ENCODE measurements at regions not wholly inside any gene's neighbourhood (a gene's known extent, or its start where the extent isn't known, plus 50 kb on each side); places are given as distances from the start of the nearest gene placed in this dataset.

DNA sequence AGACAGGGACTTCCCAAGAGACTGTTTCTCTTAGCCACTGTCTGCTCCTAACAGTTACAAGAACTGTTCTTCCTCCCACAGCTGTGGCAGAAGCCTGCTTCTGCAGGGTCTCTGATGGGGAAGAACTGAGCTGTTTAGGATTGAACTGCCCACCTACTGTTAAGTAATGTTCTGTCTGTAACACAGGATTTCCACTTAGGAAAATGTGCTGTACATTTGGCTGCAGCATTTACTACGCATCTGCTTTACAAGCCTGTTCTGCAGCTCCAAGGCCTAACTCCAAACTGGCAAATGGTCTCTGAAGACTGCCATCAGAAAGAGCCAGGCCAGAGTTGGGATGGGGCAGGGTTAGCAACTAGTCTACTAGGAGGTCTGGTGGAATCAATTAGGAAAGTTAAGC lies 87.8 kb upstream of the UPP2 start:
- no peak for DNase-seq (ENCODE audit: low read depth)
- in situ Hi-C loops (cut with HindIII; ENCODE audit: low pct_unique_long_range_greater_than_20kb, low sequenced_read_pairs): loop anchor here (25.0 kb wide), 1 partner anchor 227 kb away; no protein-coding TSS in a partner anchor

DNA sequence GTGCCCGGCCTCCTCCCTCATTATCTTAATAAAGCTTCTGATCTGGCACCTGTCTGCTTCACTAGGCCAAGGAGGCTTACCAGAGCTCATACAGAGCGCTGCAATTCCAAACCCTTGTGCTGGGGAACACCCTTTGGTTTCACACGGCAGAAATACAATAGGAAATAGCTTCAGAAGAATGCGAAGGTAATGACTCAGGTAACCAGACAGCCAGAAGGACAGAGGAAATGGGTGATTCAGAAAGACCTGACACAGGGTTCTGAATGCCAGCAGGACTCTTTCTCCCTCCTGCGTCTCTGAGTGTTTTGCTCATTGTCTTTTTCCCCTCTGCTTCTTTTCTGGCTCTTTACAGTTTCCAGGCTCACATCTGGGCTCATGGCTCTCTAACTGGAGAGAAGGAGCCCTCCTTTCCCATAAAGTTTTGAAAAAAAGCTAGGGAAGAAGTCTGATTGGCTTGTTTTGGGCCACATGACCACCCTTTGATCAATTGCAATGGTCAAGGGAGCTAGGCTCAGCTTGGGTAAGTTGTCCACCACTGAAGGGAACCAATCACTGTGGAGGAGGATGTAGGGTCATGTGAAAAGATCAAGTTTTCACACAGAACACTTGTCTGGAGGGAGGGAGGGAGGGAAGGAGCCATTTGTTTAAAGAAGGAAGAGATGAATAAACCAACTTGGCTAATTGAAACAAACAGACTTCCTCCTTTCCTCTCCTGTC lies 90.5 kb upstream of the UPP2 start:
- in situ Hi-C loops (cut with HindIII; ENCODE audit: low pct_unique_long_range_greater_than_20kb, low sequenced_read_pairs): loop anchor here (25.0 kb wide), 1 partner anchor 224 kb away; no protein-coding TSS in a partner anchor
- no peak for DNase-seq (ENCODE audit: low read depth)

- in situ Hi-C loops (cut with HindIII; ENCODE audit: low pct_unique_long_range_greater_than_20kb, low sequenced_read_pairs): loop anchor here (25.0 kb wide), 1 partner anchor 222 kb away; no protein-coding TSS in a partner anchor
- DNase-seq (ENCODE audit: low read depth): no peak
These were observed 92.3 kb upstream of the UPP2 start for GRCh38 chr2:158009399-158009798.

GRCh38 chr2:158006961-158007719 lies 94.5 kb upstream of the UPP2 start:
- DNase-seq (ENCODE audit: low read depth): no peak
- in situ Hi-C loops (cut with HindIII; ENCODE audit: low pct_unique_long_range_greater_than_20kb, low sequenced_read_pairs): loop anchor here (25.0 kb wide), 1 partner anchor 220 kb away; no protein-coding TSS in a partner anchor

DNA sequence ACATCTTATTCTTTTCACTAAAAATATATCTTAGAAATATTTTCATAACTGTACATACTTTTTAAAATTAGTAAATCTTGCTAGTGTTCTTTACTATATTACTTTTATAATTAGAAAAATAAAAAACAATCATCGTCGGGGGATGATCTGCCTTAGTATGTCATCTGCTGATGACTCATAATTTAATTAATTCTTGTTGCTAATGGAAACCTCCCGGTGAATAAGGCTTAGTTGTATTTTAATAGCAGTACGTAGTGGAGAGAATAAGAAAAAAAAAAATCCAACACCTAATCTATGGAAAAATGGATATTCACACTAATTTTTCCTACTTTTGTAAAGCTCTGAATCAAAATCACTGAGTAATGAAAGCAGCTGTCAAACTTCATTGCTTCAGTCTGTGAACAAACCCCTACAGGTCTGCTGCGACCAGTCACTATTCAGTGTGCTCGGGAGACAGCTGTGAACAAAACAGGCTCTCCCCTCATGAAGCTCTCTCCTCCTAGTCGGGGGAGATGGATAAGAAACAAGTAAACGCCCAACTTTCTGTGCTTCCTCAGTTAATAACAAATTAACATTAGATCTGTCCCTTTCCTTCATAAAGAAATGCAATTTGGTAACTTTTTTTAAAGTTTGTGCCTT lies 97.4 kb upstream of the UPP2 start:
- in situ Hi-C loops (cut with HindIII; ENCODE audit: low pct_unique_long_range_greater_than_20kb, low sequenced_read_pairs): loop anchor here (25.0 kb wide), 1 partner anchor 217 kb away; no protein-coding TSS in a partner anchor
- no peak for DNase-seq (ENCODE audit: low read depth)

DNA sequence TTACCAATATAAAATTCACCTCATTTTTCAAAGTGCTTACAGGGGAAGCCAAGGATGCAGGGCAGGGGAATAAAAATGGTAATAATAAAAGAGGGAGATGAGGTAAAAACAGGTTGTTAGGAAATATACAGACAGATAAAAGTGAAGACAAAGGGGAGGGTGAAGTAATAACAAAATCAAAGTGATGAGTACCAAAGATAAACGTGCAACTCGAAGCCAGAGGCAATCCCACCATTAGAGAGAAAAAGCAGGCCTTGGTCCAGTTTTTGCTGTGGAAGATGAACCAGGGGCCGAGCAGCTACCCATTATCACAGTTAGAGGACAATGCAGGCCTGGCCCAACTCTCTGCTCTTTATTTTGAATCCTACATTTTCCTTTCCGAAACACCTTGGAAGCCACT lies 99.6 kb upstream of the UPP2 start:
- in situ Hi-C loops (cut with HindIII; ENCODE audit: low pct_unique_long_range_greater_than_20kb, low sequenced_read_pairs): loop anchor here (25.0 kb wide), 1 partner anchor 215 kb away; no protein-coding TSS in a partner anchor
- no peak for DNase-seq (ENCODE audit: low read depth)

DNA sequence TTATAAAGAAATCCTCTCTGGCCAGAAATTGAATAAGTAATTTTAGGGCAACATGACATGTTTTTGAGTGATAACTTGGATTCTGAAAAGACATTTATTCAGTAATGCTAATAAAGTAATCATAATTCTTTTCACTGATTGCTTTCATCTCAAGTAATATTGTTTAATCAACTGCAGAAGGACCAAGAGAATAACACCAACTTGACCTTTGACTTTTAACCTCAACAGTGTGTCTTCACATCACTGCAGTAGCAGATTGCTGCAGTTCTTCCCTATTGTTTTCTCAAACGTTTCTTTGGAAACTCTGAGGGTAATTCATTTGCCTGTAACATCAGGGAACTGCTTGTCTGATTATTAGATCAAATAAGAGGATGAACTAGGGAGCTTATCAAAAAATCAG lies 104.9 kb upstream of the UPP2 start:
- DNase-seq (ENCODE audit: low read depth): no peak
- in situ Hi-C loops (cut with HindIII; ENCODE audit: low pct_unique_long_range_greater_than_20kb, low sequenced_read_pairs): no loop called here

DNA sequence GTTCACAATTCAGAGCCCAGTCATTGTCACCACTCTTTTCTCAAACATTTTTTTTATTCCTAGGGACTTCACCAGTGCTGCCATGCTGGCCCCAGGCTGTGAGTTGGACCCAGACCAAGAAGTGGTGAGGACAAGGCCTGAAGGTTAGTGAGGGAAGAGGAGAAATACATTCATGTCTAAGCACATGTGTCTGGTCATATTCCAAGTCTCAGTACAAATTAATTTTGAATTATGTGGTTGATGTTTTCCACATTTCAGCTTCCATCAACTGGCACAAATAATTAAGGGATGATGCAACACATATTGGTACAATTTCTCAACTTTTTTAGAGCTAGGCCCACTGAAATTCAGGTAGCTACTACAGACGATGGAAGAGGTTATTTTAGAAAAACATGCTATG lies 106.6 kb upstream of the UPP2 start:
- in situ Hi-C loops (cut with HindIII; ENCODE audit: low pct_unique_long_range_greater_than_20kb, low sequenced_read_pairs): no loop called here
- DNase-seq (ENCODE audit: low read depth): no peak

GRCh38 chr2:157991932-157992331 lies 109.7 kb upstream of the UPP2 start:
- DNase-seq (ENCODE audit: low read depth): no peak
- in situ Hi-C loops (cut with HindIII; ENCODE audit: low pct_unique_long_range_greater_than_20kb, low sequenced_read_pairs): no loop called here

GRCh38 chr2:157990173-157990572 lies 111.5 kb upstream of the UPP2 start:
- in situ Hi-C loops (cut with HindIII; ENCODE audit: low pct_unique_long_range_greater_than_20kb, low sequenced_read_pairs): no loop called here
- DNase-seq (ENCODE audit: low read depth): no peak

GRCh38 chr2:157989227-157989626 lies 112.4 kb upstream of the UPP2 start:
- in situ Hi-C loops (cut with HindIII; ENCODE audit: low pct_unique_long_range_greater_than_20kb, low sequenced_read_pairs): no loop called here
- no peak for DNase-seq (ENCODE audit: low read depth)

- in situ Hi-C loops (cut with HindIII; ENCODE audit: low pct_unique_long_range_greater_than_20kb, low sequenced_read_pairs): no loop called here
- no peak for DNase-seq (ENCODE audit: low read depth)
These were observed 110.6 kb upstream of the ACVR1 start for GRCh38 chr2:157986761-157987160.

DNA sequence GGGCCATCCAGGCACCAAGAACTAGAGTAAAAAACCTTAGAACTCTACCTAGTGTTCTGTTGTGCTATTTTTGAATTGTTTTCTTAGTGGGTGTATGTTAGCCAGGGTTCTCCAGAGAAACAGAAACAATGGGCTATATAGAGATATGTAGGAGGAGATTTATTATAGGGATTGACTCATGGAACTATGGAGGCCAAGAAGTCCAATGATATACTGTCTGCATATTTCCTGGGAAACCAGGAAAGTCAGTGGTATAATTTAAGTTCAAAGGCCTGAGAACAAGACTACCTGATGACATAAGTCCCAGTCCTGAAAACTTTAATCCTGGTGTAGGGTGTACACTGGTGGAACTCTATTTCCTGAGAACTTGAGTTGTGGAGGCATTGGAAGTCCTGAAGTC lies 108.7 kb upstream of the ACVR1 start:
- in situ Hi-C loops (cut with HindIII; ENCODE audit: low pct_unique_long_range_greater_than_20kb, low sequenced_read_pairs): no loop called here
- no peak for DNase-seq (ENCODE audit: low read depth)

DNA sequence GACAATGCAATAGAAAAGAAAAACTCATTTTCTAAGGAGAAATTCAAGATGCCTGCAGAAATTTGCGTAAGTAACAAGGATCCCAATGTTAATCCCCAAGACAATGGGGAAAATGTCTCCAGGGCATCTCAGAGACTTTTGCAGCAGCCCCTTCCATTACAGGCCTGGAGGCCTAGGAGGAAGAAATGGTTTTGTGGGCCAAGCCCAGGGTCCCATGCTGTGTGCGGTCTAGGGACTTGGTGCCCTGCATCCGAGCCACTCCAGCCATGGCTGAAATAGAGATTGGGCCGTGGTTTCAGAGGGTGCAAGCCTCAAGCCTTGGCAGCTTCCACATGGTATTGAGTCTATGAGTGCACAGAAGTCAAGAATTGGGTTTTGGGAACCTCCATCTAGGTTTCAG lies 103.9 kb upstream of the ACVR1 start:
- no peak for DNase-seq (ENCODE audit: low read depth)
- in situ Hi-C loops (cut with HindIII; ENCODE audit: low pct_unique_long_range_greater_than_20kb, low sequenced_read_pairs): no loop called here

DNA sequence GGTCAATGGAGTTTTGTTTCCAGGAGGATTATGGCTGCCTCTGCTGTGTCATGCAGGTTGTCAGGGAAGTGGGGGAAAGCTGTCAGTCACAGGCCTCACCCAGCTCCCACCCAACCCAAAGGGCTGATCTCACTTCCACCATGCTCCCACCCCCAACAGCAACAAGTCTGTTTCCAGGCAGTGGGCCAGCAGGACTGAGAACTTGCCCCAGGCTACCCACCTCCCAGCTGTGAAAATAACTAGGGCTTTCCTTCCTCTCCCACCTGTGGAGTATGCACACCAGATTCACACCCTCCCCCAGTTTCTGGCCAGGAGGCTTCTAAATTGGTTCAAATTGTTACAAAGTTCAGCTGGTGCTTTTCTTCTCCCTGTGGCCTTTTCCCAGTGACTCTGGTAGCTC lies 95.6 kb upstream of the ACVR1 start:
- DNase-seq (ENCODE audit: low read depth): peak; percentile 30
- in situ Hi-C loops (cut with HindIII; ENCODE audit: low pct_unique_long_range_greater_than_20kb, low sequenced_read_pairs): no loop called here

GRCh38 chr2:157967856-157968255 lies 91.7 kb upstream of the ACVR1 start:
- in situ Hi-C loops (cut with HindIII; ENCODE audit: low pct_unique_long_range_greater_than_20kb, low sequenced_read_pairs): no loop called here
- no peak for DNase-seq (ENCODE audit: low read depth)

DNA sequence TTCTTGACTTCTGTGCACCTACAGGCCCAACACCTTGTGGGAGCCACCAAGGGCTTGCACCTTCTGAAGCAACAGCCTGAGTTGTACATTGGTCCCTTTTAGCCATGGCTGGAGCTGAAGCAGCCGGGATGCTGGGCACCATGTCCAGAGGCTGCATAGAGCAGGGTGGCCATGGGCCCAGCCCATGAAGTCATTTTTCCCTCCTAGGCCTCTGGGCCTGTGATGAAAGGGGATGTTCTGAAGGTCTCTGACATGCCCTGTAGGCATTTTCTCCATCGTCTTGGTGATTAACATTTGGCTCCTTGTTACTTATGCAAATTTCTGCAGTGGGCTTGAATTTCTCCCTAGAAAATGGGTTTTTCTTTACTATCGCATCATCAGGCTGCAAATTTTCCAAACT lies 83.1 kb upstream of the ACVR1 start:
- in situ Hi-C loops (cut with HindIII; ENCODE audit: low pct_unique_long_range_greater_than_20kb, low sequenced_read_pairs): no loop called here
- DNase-seq (ENCODE audit: low read depth): no peak

DNA sequence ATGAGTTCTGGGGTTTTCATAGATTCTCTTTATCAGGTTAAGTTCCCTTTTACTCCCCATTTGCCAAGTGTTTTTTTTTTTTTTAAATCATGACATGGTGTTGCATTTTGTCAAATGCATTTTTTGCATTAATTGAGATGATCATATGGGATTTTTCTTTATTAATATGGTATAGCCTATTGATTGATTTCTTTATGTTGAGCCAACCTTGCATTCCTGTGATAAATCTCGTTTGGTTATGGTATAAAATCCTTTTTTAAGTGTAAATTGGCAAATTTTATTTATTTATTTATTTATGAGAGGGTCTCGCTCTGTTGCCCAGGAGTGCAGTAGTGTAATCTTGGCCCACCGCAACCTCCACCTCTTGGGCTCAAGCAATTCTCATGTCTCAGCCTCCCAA lies 81.5 kb upstream of the ACVR1 start:
- in situ Hi-C loops (cut with HindIII; ENCODE audit: low pct_unique_long_range_greater_than_20kb, low sequenced_read_pairs): no loop called here
- no peak for DNase-seq (ENCODE audit: low read depth)

DNA sequence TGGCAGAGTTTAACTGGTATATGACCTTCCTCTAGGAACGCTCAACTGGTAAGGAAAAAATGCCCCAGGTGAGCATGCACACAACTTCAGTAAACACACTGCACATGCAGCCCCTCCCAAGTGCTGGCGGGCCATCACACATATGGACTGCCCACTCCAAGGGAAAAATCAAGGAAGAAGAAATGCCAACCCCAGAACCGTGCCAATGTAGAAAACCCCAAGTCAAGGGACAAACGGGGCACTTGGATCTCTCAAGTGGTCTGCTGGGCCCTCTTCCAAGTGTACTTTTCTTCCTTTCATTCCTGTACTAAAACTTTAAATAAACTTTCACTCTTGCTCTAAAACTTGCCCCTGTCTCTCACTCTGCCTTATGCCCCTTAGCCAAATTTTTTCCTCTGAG lies 76.4 kb upstream of the ACVR1 start:
- in situ Hi-C loops (cut with HindIII; ENCODE audit: low pct_unique_long_range_greater_than_20kb, low sequenced_read_pairs): no loop called here
- DNase-seq (ENCODE audit: low read depth): no peak

Data from Caki2 (cell line).